ENCODE measurements at regions not wholly inside any gene's neighbourhood (a gene's known extent, or its start where the extent isn't known, plus 50 kb on each side); places are given as distances from the start of the nearest gene placed in this dataset.
"Not testable (repeated sequence)": the region's sequence is repeated elsewhere in the genome, so short reads cannot be mapped to it uniquely, and the experiment has no call there.

GRCh38 chr6:77015350-77015749 is 447.9 kb downstream of the HTR1B start:
- ATAC-seq: no peak
- H3K9me3 Mint-ChIP-seq: peaks cover 9 to 11% of the 10 kb centered on the region in 2 donors
- no peaks in the 10 kb centered on the region for H3K36me3 Mint-ChIP-seq
- no peak for DNase-seq (ENCODE audit: low spot score in 2 of 2)
- H3K27ac Mint-ChIP-seq: no peak overlapping the region

GRCh38 chr6:77011929-77012545 is 451.3 kb downstream of the HTR1B start:
- H3K9me3 Mint-ChIP-seq: peaks cover 9 to 11% of the 10 kb centered on the region in 2 donors
- H3K27ac Mint-ChIP-seq: no peak overlapping the region
- no peaks in the 10 kb centered on the region for H3K36me3 Mint-ChIP-seq
- DNase-seq (ENCODE audit: low spot score in 2 of 2): no peak
- ATAC-seq: no peak

- DNase-seq (ENCODE audit: low spot score in 2 of 2) (no peak), ATAC-seq (no peak)
- H3K9me3 Mint-ChIP-seq: peaks cover 9 to 11% of the 10 kb centered on the region in 2 donors
- H3K27ac Mint-ChIP-seq: no peak overlapping the region
- no peaks in the 10 kb centered on the region for H3K36me3 Mint-ChIP-seq
Observed at GRCh38 chr6:77010931-77011542, 452.3 kb downstream of the HTR1B start.

GRCh38 chr6:76992553-76992952 is 470.7 kb downstream of the HTR1B start:
- DNase-seq (ENCODE audit: low spot score in 2 of 2) (no peak), ATAC-seq (no peak)
- H3K9me3 Mint-ChIP-seq: peaks cover 18% of the 10 kb centered on the region in 2 donors
- H3K27ac Mint-ChIP-seq: no peak overlapping the region
- peaks cover 0 to 13% of the 10 kb centered on the region in 2 donors for H3K36me3 Mint-ChIP-seq

GRCh38 chr6:76984572-76984971 is 478.7 kb downstream of the HTR1B start:
- DNase-seq (ENCODE audit: low spot score in 2 of 2) (no peak), ATAC-seq (no peak)
- Mint-ChIP-seq H3K27ac (no peak overlapping the region), H3K36me3 (peaks cover 0 to 3% of the 10 kb centered on the region in 2 donors), H3K9me3 (peaks cover 16 to 20% of the 10 kb centered on the region in 2 donors)

- Mint-ChIP-seq H3K36me3 (no peaks in the 10 kb centered on the region), H3K9me3 (peaks cover 16% of the 10 kb centered on the region in 2 donors), H3K27ac (no peak overlapping the region)
- no peak for ATAC-seq
- DNase-seq (ENCODE audit: low spot score in 2 of 2): no peak
Observed at GRCh38 chr6:76982476-76983199, 480.7 kb downstream of the HTR1B start.

- DNase-seq (ENCODE audit: low spot score in 2 of 2) (no peak), ATAC-seq (no peak)
- Mint-ChIP-seq H3K27ac (no peak overlapping the region), H3K36me3 (no peaks in the 10 kb centered on the region), H3K9me3 (peaks cover 13 to 23% of the 10 kb centered on the region in 2 donors)
Observed at GRCh38 chr6:76972474-76972873, 490.8 kb downstream of the HTR1B start.

GRCh38 chr6:76959177-76959576 is 504.1 kb downstream of the HTR1B start:
- not testable (repeated sequence) for DNase-seq (ENCODE audit: low spot score in 2 of 2); ATAC-seq; H3K36me3 Mint-ChIP-seq; H3K27ac Mint-ChIP-seq
- H3K9me3 Mint-ChIP-seq: peaks cover 14 to 25% of the 10 kb centered on the region in 2 donors

GRCh38 chr6:76942203-76942966 is 520.9 kb downstream of the HTR1B start:
- Mint-ChIP-seq H3K9me3 (peaks cover 26 to 36% of the 10 kb centered on the region in 2 donors), H3K36me3 (no peaks in the 10 kb centered on the region), H3K27ac (no peak overlapping the region)
- DNase-seq (ENCODE audit: low spot score in 2 of 2): no peak
- no peak for ATAC-seq

- Mint-ChIP-seq H3K36me3 (no peaks in the 10 kb centered on the region), H3K27ac (no peak overlapping the region), H3K9me3 (peaks cover 21 to 26% of the 10 kb centered on the region in 2 donors)
- ATAC-seq (no peak), DNase-seq (ENCODE audit: low spot score in 2 of 2) (no peak)
Observed at GRCh38 chr6:76940191-76940590, 523.1 kb downstream of the HTR1B start.

GRCh38 chr6:76914737-76915136 is 548.6 kb downstream of the HTR1B start:
- Mint-ChIP-seq H3K27ac (no peak overlapping the region), H3K36me3 (no peaks in the 10 kb centered on the region), H3K9me3 (peaks cover 4 to 18% of the 10 kb centered on the region in 2 donors)
- DNase-seq (ENCODE audit: low spot score in 2 of 2): no peak
- ATAC-seq: no peak

- not testable (repeated sequence) for ATAC-seq; H3K27ac Mint-ChIP-seq; DNase-seq (ENCODE audit: low spot score in 2 of 2); H3K36me3 Mint-ChIP-seq
- peaks cover 4 to 16% of the 10 kb centered on the region in 2 donors for H3K9me3 Mint-ChIP-seq
Observed at GRCh38 chr6:76905541-76905940, 557.8 kb downstream of the HTR1B start.

GRCh38 chr6:76892542-76892941 is 570.7 kb downstream of the HTR1B start:
- peaks cover 23 to 35% of the 10 kb centered on the region in 2 donors for H3K9me3 Mint-ChIP-seq
- no peak for DNase-seq (ENCODE audit: low spot score in 2 of 2)
- no peak for ATAC-seq
- H3K36me3 Mint-ChIP-seq: peaks cover 5% of the 10 kb centered on the region in 2 donors
- no peak overlapping the region for H3K27ac Mint-ChIP-seq

- DNase-seq (ENCODE audit: low spot score in 2 of 2): no peak
- Mint-ChIP-seq H3K27ac (no peak overlapping the region), H3K9me3 (peaks cover 5 to 9% of the 10 kb centered on the region in 2 donors), H3K36me3 (no peaks in the 10 kb centered on the region)
- no peak for ATAC-seq
Observed at GRCh38 chr6:76888351-76888750, 574.9 kb downstream of the HTR1B start.

GRCh38 chr6:76886900-76887299 is 576.4 kb downstream of the HTR1B start:
- Mint-ChIP-seq H3K9me3 (peaks cover 5% of the 10 kb centered on the region in 2 donors), H3K36me3 (no peaks in the 10 kb centered on the region), H3K27ac (no peak overlapping the region)
- ATAC-seq (no peak), DNase-seq (ENCODE audit: low spot score in 2 of 2) (no peak)

GRCh38 chr6:76885861-76886301 is 577.4 kb downstream of the HTR1B start:
- H3K27ac Mint-ChIP-seq: no peak overlapping the region
- peaks cover 5 to 12% of the 10 kb centered on the region in 2 donors for H3K9me3 Mint-ChIP-seq
- ATAC-seq (no peak), DNase-seq (ENCODE audit: low spot score in 2 of 2) (no peak)
- H3K36me3 Mint-ChIP-seq: no peaks in the 10 kb centered on the region

GRCh38 chr6:76881414-76881813 is 581.9 kb downstream of the HTR1B start:
- no peak for ATAC-seq
- H3K36me3 Mint-ChIP-seq: no peaks in the 10 kb centered on the region
- no peak for DNase-seq (ENCODE audit: low spot score in 2 of 2)
- H3K27ac Mint-ChIP-seq: no peak overlapping the region
- peaks cover 4 to 12% of the 10 kb centered on the region in 2 donors for H3K9me3 Mint-ChIP-seq
